ENCODE measurements at regions not wholly inside any gene's neighbourhood (a gene's known extent, or its start where the extent isn't known, plus 50 kb on each side); places are given as distances from the start of the nearest gene placed in this dataset.
A peak's percentile ranks its signal among the peaks of the same experiment; 100 is the strongest.

- no peak for TF ChIP-seq CTCF (IDR thresholded peaks at IDR 0.05; ENCODE audit: low read depth, low read length)
- in situ Hi-C loops (cut with HindIII; ENCODE audit: low sequenced_read_pairs), result no loop called here
- no peak overlapping the region for H3K4me3 ChIP-seq (ENCODE audit: low read depth, low read length)
- DNase-seq (ENCODE audit: low read depth, low spot score), result no peak
These were observed 159.5 kb upstream of the SYNCRIP start for GRCh38 chr6:85802162-85802561.

GRCh38 chr6:85798931-85799652, 156.4 kb upstream of the SYNCRIP start:
- H3K4me3 ChIP-seq (ENCODE audit: low read depth, low read length), result no peak overlapping the region
- in situ Hi-C loops (cut with HindIII; ENCODE audit: low sequenced_read_pairs), result no loop called here
- no peak for TF ChIP-seq CTCF (IDR thresholded peaks at IDR 0.05; ENCODE audit: low read depth, low read length)
- no peak for DNase-seq (ENCODE audit: low read depth, low spot score)

- in situ Hi-C loops (cut with HindIII; ENCODE audit: low sequenced_read_pairs), result no loop called here
- no peak for DNase-seq (ENCODE audit: low read depth, low spot score)
- TF ChIP-seq CTCF (IDR thresholded peaks at IDR 0.05; ENCODE audit: low read depth, low read length), result no peak
- H3K4me3 ChIP-seq (ENCODE audit: low read depth, low read length), result no peak overlapping the region
These were observed 155.3 kb upstream of the SYNCRIP start for GRCh38 chr6:85797993-85798392.

GRCh38 chr6:85795945-85796344, 153.3 kb upstream of the SYNCRIP start:
- no peak overlapping the region for H3K4me3 ChIP-seq (ENCODE audit: low read depth, low read length)
- no peak for TF ChIP-seq CTCF (IDR thresholded peaks at IDR 0.05; ENCODE audit: low read depth, low read length)
- no peak for DNase-seq (ENCODE audit: low read depth, low spot score)
- in situ Hi-C loops (cut with HindIII; ENCODE audit: low sequenced_read_pairs), result no loop called here

GRCh38 chr6:85792254-85792653, 149.6 kb upstream of the SYNCRIP start:
- no peak overlapping the region for H3K4me3 ChIP-seq (ENCODE audit: low read depth, low read length)
- peak; percentile 5 for DNase-seq (ENCODE audit: low read depth, low spot score)
- in situ Hi-C loops (cut with HindIII; ENCODE audit: low sequenced_read_pairs), result no loop called here
- no peak for TF ChIP-seq CTCF (IDR thresholded peaks at IDR 0.05; ENCODE audit: low read depth, low read length)

GRCh38 chr6:85775883-85776282, 133.2 kb upstream of the SYNCRIP start:
- in situ Hi-C loops (cut with HindIII; ENCODE audit: low sequenced_read_pairs), result no loop called here
- TF ChIP-seq CTCF (IDR thresholded peaks at IDR 0.05; ENCODE audit: low read depth, low read length), result no peak
- no peak for DNase-seq (ENCODE audit: low read depth, low spot score)
- H3K4me3 ChIP-seq (ENCODE audit: low read depth, low read length), result no peak overlapping the region
